GM10266 (cell line): ENCODE measurements at regions not wholly inside any gene's neighbourhood (a gene's known extent, or its start where the extent isn't known, plus 50 kb on each side); places are given as distances from the start of the nearest gene placed in this dataset.

Experiments used
- DNase-seq: peaks from one replicate; pipeline ENCODE4 v3.0.0; 2012; ENCODE audit errors: extremely low spot score
- TF ChIP-seq, protein P1 (sequence below): IDR thresholded peaks from 2 replicates; pipeline ENCODE4 v1.5.1; 2012; ENCODE audit warnings: mild to moderate bottlenecking, low read depth; ENCODE audit not compliant: control insufficient read depth, insufficient read depth; ENCODE audit errors: missing control alignments

- TF ChIP-seq, protein P1, sequence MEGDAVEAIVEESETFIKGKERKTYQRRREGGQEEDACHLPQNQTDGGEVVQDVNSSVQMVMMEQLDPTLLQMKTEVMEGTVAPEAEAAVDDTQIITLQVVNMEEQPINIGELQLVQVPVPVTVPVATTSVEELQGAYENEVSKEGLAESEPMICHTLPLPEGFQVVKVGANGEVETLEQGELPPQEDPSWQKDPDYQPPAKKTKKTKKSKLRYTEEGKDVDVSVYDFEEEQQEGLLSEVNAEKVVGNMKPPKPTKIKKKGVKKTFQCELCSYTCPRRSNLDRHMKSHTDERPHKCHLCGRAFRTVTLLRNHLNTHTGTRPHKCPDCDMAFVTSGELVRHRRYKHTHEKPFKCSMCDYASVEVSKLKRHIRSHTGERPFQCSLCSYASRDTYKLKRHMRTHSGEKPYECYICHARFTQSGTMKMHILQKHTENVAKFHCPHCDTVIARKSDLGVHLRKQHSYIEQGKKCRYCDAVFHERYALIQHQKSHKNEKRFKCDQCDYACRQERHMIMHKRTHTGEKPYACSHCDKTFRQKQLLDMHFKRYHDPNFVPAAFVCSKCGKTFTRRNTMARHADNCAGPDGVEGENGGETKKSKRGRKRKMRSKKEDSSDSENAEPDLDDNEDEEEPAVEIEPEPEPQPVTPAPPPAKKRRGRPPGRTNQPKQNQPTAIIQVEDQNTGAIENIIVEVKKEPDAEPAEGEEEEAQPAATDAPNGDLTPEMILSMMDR, result no peak
Observed at GRCh38 chr5:118211606-118212005, 776.7 kb downstream of the DTWD2 start.

DNA sequence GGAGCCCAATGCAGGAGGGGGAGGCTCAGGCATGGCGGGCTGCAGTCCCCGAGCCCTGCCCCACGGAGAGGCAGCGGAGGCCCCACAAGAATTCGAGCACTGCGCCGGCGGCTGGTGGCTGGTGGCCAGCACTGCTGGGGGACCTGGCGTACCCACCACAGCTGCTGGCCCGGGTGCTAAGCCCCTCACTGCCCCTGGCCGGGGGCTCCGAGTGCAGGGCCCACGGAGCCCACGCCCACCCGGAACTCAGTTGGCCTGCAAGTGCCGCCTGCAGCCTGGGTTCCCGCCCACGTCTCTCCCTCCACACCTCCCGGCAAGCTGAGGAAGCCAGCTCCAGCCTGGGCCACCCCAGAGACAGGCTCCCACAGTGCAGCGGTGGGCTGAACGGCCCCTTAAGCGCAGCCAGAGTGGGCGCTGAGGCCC lies 780.3 kb downstream of the DTWD2 start:
- TF ChIP-seq, protein P1, result no peak
- no peak for DNase-seq

More at GRCh38 chr5:118211606-118212005, 776.7 kb downstream of the DTWD2 start:
- DNase-seq, result no peak

DNA sequence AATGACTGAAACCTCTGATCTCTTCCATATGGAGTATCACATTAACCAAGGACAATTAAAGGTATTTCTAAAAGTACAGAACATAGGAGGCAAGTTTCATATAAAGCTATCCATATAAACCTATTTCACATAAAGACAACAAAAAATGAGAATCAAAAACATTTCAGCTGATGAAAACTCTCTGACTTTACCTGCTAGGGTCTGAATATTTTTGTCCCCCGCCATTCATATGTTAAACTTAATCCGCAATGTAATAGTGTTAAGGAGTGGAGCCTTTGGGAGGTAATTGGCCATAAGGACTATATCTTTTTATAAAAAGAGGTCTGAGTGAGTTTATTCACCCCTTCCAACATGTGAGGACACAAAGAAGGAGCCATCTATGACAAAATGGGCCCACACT lies 788.5 kb downstream of the DTWD2 start:
- no peak for DNase-seq
- TF ChIP-seq, protein P1, result no peak

GRCh38 chr5:118196229-118196628 lies 792.1 kb downstream of the DTWD2 start:
- TF ChIP-seq, protein P1, result no peak
- DNase-seq, result no peak

- no peak for DNase-seq
- TF ChIP-seq, protein P1, result no peak
Observed at GRCh38 chr5:118195211-118195610, 793.1 kb downstream of the DTWD2 start.

DNA sequence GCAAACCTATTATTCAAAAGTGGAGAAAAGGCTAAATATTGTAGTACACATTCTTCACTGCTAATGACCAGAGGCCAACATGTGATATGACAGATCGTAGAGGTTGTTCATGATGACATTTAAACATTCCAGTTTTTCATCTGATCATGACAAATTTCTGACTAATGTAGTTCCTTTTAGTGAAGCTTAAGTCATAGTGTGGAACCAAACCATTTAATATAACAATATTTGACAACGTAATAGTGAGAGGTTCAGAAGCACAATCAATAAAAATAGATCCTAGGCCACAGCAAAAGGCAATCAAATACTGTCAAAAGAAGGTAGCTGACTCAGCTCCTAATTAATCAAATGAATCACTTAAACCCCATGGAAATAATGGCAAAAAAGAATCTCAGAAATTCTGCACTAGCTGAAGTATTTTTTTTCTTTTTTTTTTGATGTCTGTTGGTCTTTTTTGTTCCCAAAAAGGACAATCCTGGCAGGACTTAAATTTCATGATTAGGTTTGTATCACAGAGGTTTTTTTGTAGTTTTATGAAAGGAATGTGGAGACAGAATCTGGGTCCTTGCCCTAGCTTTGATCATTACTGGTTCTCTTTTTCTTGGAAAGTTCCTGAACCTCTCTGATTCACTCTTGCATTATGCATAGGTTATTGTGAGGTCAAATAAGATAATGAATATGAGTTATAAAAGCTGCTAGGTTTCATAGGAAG lies 795.0 kb downstream of the DTWD2 start:
- TF ChIP-seq, protein P1, result no peak
- no peak for DNase-seq

- TF ChIP-seq, protein P1, result no peak
- no peak for DNase-seq
Observed at GRCh38 chr5:118185018-118185417, 803.3 kb downstream of the DTWD2 start.
